GM23338 (cell line): ENCODE measurements at regions not wholly inside any gene's neighbourhood (a gene's known extent, or its start where the extent isn't known, plus 50 kb on each side); places are given as distances from the start of the nearest gene placed in this dataset.

Experiments used
- CREB1 ChIP-seq: fragments of 250-450 bp; sonication (Bioruptor Pico); IDR thresholded peaks from 2 replicates; pipeline ENCODE4 v1.5.0; 2020; ENCODE audit warnings: low read depth, mild to moderate bottlenecking, moderate library complexity
- EZH2 ChIP-seq: fragments of 200-600 bp; sonication (generic); IDR thresholded peaks from one replicate; pipeline ENCODE4 v1.8.0; 2017; ENCODE audit warnings: antibody characterized with exemption, mild to moderate bottlenecking, low read depth; ENCODE audit not compliant: unreplicated experiment
- EZH2phosphoT487 ChIP-seq: fragments of 200-600 bp; sonication (generic); IDR thresholded peaks from one replicate; pipeline ENCODE4 v1.8.1; 2018; ENCODE audit warnings: antibody characterized with exemption; ENCODE audit not compliant: unreplicated experiment
- POLR2AphosphoS5 ChIP-seq: IDR thresholded peaks from 2 replicates; pipeline ENCODE4 v1.6.1; 2016; ENCODE audit warnings: antibody characterized with exemption, low read depth
- TF ChIP-seq, protein P1 (sequence below), 2 experiments: fragments of 200-600 bp in 1 of 2; sonication (generic) in 1 of 2; conservative IDR thresholded peaks; 2 replicates each; pipeline versions ENCODE4 v1.5.1 to v1.6.1; 2016 to 2017; ENCODE audit warnings: antibody characterized with exemption in 2 of 2, low read depth in 2 of 2, mild to moderate bottlenecking in 2 of 2, moderate library complexity in 1 of 2
- TF ChIP-seq, protein P2 (sequence below): IDR thresholded peaks from 2 replicates; pipeline ENCODE4 v1.6.1; 2016; ENCODE audit warnings: antibody characterized with exemption

DNA sequence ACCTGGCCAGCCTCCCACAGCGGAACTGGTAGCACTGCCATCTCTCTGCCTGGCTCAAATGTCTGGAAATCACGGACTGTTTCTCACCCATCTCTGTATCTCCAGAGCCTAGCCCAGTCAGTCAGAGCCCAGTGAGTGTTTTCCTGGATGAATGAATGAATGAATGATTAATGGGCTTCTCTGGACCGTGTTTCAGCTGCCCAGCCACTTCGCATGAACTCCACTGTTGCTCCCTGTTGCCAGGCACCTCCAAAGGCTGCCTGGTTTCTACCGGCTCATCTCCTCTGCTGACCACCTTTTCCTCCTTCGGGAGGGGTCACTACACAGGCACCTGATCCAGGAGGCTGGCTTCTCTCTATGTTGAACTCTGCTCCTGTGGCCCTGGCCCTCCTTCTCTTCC, 91.0 kb upstream of the SDK2 start:
- TF ChIP-seq, protein P1, sequence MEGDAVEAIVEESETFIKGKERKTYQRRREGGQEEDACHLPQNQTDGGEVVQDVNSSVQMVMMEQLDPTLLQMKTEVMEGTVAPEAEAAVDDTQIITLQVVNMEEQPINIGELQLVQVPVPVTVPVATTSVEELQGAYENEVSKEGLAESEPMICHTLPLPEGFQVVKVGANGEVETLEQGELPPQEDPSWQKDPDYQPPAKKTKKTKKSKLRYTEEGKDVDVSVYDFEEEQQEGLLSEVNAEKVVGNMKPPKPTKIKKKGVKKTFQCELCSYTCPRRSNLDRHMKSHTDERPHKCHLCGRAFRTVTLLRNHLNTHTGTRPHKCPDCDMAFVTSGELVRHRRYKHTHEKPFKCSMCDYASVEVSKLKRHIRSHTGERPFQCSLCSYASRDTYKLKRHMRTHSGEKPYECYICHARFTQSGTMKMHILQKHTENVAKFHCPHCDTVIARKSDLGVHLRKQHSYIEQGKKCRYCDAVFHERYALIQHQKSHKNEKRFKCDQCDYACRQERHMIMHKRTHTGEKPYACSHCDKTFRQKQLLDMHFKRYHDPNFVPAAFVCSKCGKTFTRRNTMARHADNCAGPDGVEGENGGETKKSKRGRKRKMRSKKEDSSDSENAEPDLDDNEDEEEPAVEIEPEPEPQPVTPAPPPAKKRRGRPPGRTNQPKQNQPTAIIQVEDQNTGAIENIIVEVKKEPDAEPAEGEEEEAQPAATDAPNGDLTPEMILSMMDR (conservative IDR thresholded peaks at IDR 0.05; ENCODE audit: low read depth in 2 of 2) = no peak
- TF ChIP-seq CREB1 (CRISPR knock-in tag) = no peak
- TF ChIP-seq POLR2AphosphoS5 = no peak
- TF ChIP-seq, protein P2, sequence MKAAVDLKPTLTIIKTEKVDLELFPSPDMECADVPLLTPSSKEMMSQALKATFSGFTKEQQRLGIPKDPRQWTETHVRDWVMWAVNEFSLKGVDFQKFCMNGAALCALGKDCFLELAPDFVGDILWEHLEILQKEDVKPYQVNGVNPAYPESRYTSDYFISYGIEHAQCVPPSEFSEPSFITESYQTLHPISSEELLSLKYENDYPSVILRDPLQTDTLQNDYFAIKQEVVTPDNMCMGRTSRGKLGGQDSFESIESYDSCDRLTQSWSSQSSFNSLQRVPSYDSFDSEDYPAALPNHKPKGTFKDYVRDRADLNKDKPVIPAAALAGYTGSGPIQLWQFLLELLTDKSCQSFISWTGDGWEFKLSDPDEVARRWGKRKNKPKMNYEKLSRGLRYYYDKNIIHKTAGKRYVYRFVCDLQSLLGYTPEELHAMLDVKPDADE = no peak
- no peak for TF ChIP-seq EZH2
- TF ChIP-seq EZH2phosphoT487 = no peak
